NK-92 (cell line): ENCODE measurements at regions not wholly inside any gene's neighbourhood (a gene's known extent, or its start where the extent isn't known, plus 50 kb on each side); places are given as distances from the start of the nearest gene placed in this dataset.

ENCODE experiments used
- DNase-seq: peaks from one replicate; lab custom pipeline; 2025; ENCODE audit not compliant: unreplicated experiment; lab: John Stamatoyannopoulos, UW

- no peak for DNase-seq
Observed at GRCh38 chr2:8165550-8165949, 516.3 kb upstream of the ID2 start.

- no peak for DNase-seq
Observed at GRCh38 chr2:8168022-8168717, 513.7 kb upstream of the ID2 start.

- no peak for DNase-seq
Observed at GRCh38 chr2:8168876-8169424, 512.9 kb upstream of the ID2 start.

- no peak for DNase-seq
Observed at GRCh38 chr2:8169443-8169842, 512.4 kb upstream of the ID2 start.

- no peak for DNase-seq
Observed at GRCh38 chr2:8170552-8171327, 511.1 kb upstream of the ID2 start.

GRCh38 chr2:8171608-8172007, 510.2 kb upstream of the ID2 start:
- no peak for DNase-seq

GRCh38 chr2:8172661-8173060, 509.2 kb upstream of the ID2 start:
- DNase-seq: no peak

GRCh38 chr2:8174641-8175257, 507.1 kb upstream of the ID2 start:
- DNase-seq: no peak

- no peak for DNase-seq
Observed at GRCh38 chr2:8176887-8177286, 505.0 kb upstream of the ID2 start.

- DNase-seq: no peak
Observed at GRCh38 chr2:8177566-8177965, 504.3 kb upstream of the ID2 start.

GRCh38 chr2:8178911-8179310, 502.9 kb upstream of the ID2 start:
- no peak for DNase-seq

- no peak for DNase-seq
Observed at GRCh38 chr2:8189316-8189715, 492.5 kb upstream of the ID2 start.

GRCh38 chr2:8190279-8190678, 491.6 kb upstream of the ID2 start:
- no peak for DNase-seq

- DNase-seq: no peak
Observed at GRCh38 chr2:8191427-8191826, 490.4 kb upstream of the ID2 start.

GRCh38 chr2:8193146-8193545, 488.7 kb upstream of the ID2 start:
- no peak for DNase-seq

- no peak for DNase-seq
Observed at GRCh38 chr2:8193686-8194615, 487.9 kb upstream of the ID2 start.

- no peak for DNase-seq
Observed at GRCh38 chr2:8195784-8196183, 486.1 kb upstream of the ID2 start.

- no peak for DNase-seq
Observed at GRCh38 chr2:8196316-8196715, 485.5 kb upstream of the ID2 start.

GRCh38 chr2:8197101-8197500, 484.8 kb upstream of the ID2 start:
- DNase-seq: no peak

GRCh38 chr2:8197825-8198224, 484.0 kb upstream of the ID2 start:
- no peak for DNase-seq
